Hepatocyte (in vitro differentiated cells): ENCODE measurements at regions not wholly inside any gene's neighbourhood (a gene's known extent, or its start where the extent isn't known, plus 50 kb on each side); places are given as distances from the start of the nearest gene placed in this dataset.

Source experiments
- EZH2 ChIP-seq: fragments of 200-600 bp; sonication (generic); IDR thresholded peaks from 2 replicates; pipeline ENCODE4 v1.6.1; 2016; ENCODE audit warnings: antibody characterized with exemption, mild to moderate bottlenecking, borderline replicate concordance
- TF ChIP-seq, protein P1 (sequence below): fragments of 200-600 bp; sonication (generic); IDR thresholded peaks from 2 replicates; pipeline ENCODE4 v1.5.1; 2016; ENCODE audit warnings: antibody characterized with exemption, mild to moderate bottlenecking; ENCODE audit not compliant: poor library complexity

DNA sequence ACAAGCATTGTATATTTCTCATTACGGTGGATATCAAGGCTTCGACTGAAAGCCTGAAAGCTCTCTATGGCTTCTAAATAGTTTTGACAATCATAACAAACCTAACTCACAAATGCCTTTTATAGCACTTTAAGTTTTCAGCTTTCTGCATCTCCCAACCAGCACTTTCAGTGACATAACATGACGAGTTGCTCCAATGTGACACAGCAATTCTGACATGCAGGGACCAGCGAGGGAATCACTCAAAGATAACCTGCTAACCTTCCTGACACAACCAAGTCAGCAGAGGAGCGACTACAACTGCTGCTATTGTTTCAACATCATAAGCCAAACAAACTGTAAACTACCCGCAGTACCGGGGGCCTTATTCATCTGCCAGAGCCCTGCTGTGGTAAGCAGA is 95.7 kb upstream of the CDH20 start:
- no peak for TF ChIP-seq EZH2
- TF ChIP-seq, protein P1, sequence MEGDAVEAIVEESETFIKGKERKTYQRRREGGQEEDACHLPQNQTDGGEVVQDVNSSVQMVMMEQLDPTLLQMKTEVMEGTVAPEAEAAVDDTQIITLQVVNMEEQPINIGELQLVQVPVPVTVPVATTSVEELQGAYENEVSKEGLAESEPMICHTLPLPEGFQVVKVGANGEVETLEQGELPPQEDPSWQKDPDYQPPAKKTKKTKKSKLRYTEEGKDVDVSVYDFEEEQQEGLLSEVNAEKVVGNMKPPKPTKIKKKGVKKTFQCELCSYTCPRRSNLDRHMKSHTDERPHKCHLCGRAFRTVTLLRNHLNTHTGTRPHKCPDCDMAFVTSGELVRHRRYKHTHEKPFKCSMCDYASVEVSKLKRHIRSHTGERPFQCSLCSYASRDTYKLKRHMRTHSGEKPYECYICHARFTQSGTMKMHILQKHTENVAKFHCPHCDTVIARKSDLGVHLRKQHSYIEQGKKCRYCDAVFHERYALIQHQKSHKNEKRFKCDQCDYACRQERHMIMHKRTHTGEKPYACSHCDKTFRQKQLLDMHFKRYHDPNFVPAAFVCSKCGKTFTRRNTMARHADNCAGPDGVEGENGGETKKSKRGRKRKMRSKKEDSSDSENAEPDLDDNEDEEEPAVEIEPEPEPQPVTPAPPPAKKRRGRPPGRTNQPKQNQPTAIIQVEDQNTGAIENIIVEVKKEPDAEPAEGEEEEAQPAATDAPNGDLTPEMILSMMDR, result no peak
